HG03558 (cell line): ENCODE measurements at regions not wholly inside any gene's neighbourhood (a gene's known extent, or its start where the extent isn't known, plus 50 kb on each side); places are given as distances from the start of the nearest gene placed in this dataset.
"Not testable (repeated sequence)": the region's sequence is repeated elsewhere in the genome, so short reads cannot be mapped to it uniquely, and the experiment has no call there.

Source experiments
- ATAC-seq: cut with Tn5 transposase; IDR thresholded peaks from one replicate; pipeline ENCODE4 v1.9.1; 2021; ENCODE audit warnings: moderate number of reproducible peaks; ENCODE audit not compliant: unreplicated experiment; ENCODE audit errors: extremely low read depth

DNA sequence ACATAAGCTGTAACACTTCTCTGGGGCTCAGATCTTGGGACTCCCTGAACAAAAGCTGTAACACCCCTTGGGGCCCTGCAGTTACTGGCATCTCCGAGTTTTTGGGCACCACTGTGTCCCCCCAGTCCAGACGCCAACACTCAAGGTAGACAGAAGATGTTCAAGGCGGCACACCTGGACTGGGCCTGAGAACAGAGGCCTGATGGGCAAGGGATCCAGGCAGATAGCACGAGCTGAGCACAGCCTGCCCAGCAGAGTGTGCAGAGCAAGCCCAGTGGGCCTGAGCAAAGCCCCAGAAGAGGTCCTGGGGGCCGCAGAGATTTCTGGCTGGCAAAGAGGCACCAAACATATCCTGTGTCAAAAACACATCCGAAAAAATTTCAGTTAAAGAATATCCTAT lies 1163.3 kb upstream of the PRR20A start:
- ATAC-seq = no peak

DNA sequence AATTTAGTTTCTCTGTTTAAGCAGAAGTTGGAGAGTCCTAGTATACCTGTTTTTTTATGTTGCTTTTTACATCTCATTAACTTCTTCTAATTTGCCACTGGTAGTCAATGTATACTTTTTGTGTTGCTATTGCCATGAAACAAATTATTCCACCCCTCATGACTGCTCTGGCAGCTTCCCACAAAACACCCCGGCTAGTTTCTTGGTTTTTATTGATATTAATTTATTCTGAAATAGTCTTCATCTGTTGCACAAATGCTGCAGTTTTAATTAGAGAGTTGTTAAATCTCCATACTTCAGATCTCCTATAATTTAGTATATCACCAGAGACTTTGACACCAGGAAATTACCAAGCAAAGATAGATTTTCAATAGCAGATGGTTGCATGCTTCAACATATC lies 1159.3 kb upstream of the PRR20A start:
- ATAC-seq = no peak

GRCh38 chr13:55984026-55984425 lies 1156.7 kb upstream of the PRR20A start:
- ATAC-seq = not testable (repeated sequence)

DNA sequence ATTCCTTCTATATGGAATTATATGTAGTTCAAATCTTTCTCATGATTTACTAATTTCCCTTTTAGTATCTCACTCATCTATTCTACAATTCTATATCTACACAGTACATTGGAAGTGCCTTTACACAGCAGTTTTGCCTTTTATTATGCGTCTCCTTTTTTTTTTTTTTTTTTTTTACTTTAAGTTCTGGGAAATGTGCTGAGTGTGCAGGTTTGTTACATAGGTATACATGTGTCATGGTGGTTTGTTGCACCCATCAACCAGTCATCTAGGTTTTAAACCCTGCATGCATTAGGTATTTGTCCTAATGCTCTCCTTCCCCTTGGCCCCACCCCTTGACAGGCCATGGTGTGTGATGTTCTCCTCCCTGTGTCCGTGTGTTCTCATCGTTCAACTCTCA lies 1150.1 kb upstream of the PRR20A start:
- ATAC-seq = no peak

DNA sequence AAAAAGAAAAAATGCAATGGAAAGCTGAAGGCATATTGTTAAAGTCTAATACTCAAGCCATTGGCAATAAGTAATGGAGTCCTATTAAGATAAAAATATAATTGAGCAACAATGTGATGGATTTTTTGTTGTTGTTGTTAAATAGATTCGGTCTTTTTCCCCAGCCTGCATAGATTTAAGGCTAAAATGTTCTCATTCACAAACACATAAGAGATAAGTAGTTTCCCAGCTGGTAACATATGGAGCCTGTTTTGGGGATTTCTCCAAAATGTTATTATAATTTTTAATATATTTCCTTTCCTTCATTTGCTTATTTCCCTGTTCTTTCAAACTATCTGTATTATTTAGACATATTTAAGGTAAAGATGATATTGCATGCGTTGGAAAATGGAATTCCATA lies 1149.1 kb upstream of the PRR20A start:
- ATAC-seq = no peak

GRCh38 chr13:55992145-55992544 lies 1148.6 kb upstream of the PRR20A start:
- ATAC-seq = no peak

GRCh38 chr13:55999709-56000108 lies 1141.0 kb upstream of the PRR20A start:
- ATAC-seq = no peak

DNA sequence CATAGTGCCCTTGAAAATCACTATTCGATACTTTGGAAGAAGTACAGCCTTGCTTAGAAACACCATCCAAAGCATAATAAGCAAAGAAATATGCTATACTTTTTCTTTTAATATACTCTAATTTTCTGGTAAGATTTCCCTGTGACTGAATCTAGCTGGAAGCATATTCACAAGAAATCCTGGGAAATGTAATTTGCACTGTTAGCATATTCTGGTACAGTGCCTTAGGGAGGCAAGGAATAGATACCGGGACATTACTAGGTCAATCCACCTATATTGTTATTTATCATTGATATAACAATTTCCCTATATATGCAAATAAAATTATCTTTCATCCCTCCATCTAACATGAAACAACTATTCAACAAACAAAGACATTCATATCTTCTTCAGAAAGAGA lies 1131.3 kb upstream of the PRR20A start:
- no peak for ATAC-seq

- ATAC-seq = no peak
These were observed 1128.1 kb upstream of the PRR20A start for GRCh38 chr13:56012644-56013043.

DNA sequence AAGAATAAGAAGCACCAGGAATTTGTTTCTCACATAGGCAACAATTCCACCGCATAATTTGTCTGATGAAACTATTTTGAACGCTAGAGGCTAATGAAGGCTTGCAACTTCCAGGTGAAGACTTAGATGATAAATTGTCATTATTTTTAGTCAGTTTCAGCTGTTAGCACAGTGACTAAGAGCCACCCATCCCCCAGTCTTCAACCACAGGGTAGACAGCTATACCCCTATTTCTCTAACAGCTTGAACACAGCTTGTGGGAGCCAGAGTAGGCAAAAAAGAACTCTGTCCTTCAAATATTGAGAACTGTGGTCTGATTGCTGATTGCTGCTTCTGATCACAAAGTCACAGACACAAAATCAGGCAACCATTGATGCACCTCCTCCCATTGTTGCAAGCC lies 1124.8 kb upstream of the PRR20A start:
- no peak for ATAC-seq

GRCh38 chr13:56019606-56020005 lies 1121.1 kb upstream of the PRR20A start:
- no peak for ATAC-seq

DNA sequence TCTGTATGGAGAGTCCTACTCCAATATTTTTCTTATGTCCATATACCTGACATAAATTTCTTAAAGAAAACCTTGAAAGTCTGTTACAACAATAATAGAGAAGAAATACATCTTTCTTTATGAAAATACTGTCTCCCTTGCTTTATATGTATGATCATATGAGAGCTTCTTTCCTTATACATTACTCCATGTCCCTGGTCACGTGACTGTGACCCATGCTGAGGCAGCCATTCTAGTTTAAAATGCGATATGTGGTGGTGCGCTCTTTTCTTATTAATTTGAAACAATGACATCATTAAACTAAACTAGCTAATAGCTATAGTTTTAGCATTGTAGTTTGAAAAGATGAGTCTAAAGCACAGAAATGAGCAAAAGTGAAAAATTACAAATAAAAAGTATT lies 1120.3 kb upstream of the PRR20A start:
- ATAC-seq = no peak

DNA sequence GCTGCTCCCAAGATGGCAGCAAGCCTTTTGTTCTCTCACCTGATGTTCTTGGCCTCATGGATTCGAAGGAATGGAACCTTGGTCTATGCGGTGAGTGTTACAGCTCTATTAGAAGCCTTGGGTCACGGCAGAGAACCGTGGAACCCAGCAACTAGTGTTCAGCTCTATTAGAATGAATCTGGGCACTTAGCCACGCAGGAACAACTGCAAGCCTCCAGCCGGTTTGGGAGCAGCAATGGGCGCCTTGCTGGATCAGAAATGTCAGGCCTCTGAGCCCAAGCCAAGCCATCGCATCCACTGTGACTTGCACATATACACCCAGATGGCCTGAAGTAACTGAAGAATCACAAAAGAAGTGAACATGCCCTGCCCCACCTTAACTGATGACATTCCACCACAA lies 1100.7 kb upstream of the PRR20A start:
- ATAC-seq = no peak

GRCh38 chr13:56066321-56066720 lies 1074.4 kb upstream of the PRR20A start:
- ATAC-seq = no peak

GRCh38 chr13:56102641-56103040 lies 1038.1 kb upstream of the PRR20A start:
- no peak for ATAC-seq

DNA sequence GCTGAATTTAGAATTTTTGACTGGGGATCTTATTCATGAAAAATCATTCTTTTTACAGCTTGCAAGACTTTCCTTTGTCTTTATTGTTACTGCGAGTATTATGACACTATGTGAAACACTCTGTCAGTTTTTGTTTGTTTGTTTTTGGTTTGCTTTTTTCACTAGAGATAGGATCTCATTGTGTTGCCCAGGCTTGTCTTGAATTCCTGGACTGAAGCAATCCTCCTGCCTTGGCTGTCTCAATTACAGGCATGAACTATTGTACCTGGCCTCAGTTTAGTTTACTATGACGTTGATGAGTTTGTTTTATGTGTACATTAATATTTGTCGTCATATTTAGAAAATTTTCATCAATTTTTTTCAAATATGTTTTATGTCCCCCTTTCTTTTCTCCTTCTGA lies 1030.0 kb upstream of the PRR20A start:
- ATAC-seq = no peak

DNA sequence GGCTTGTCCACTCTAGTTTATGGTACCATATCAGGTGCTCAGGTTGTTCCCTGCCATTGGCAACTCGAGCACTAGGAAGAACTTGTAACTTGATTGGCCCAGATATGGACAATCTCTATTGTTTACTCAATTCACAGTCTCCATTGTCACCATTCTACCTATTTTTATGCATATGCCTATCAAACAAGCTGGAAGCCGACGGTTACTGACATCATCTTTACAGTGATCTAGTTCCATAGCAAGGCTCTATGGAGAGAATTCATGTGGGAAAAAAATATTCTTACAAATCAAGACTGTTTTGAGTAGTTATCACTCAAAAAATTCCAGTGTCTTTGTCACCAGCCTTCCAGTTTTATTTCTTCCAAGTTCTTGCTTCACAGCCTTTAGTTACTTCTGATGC lies 1006.2 kb upstream of the PRR20A start:
- ATAC-seq = no peak

DNA sequence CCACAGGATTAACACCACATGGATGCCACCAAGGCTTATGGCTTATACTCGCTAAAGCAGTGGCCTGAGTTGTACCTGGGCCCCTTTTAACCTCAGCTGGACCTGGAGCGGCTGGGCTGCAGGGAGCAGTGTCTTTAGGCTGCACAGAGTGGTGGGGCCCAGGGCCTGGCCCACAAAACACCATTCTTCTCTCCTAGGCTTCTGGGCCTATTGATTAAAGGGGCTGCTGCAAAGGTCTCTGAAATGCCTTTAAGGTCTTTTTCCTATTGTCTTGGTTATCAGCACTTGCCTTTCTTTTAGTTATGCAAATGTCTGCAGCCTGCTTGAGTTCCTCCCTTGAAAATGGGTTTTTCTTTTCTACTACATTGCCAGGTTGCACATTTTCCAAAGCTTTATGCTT lies 973.9 kb upstream of the PRR20A start:
- no peak for ATAC-seq

DNA sequence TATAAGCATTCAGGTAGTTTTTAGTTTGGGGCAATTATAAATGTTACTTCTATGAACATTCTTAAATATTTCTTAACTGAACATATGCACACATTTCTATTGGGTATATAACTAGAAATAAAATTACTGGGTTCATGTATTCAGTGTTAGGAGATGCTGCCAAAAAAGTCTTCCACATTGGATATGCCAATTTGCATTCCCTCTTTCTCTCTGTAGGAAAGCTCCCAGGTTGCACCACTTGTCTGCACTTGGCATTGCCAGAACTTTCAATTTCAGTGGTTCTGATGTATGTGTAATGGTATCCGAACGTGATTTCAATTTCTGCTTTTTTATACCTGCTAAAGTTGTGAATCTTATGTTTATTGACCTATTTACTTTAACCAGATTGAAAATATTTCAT lies 972.1 kb upstream of the PRR20A start:
- no peak for ATAC-seq

- no peak for ATAC-seq
These were observed 967.4 kb upstream of the PRR20A start for GRCh38 chr13:56173346-56173745.

DNA sequence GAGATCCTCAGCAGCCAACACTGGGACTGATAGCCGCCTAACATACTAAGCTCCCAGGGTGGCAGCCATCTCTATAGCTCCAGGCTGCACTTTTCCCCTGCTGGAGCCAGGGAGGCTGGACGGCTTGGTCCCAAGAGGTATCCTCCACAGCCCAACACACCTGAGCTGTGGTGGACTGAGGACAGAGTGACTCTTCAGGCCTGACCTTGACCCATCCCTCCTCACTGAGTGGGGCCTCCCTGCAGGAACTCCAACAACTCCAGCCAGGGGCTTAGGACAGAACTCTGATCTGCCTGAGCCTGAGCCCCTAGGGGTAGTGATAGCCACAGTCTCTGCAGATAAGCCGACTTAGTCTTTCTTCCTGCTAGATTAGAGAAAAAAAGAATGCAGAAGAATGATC lies 958.1 kb upstream of the PRR20A start:
- no peak for ATAC-seq

DNA sequence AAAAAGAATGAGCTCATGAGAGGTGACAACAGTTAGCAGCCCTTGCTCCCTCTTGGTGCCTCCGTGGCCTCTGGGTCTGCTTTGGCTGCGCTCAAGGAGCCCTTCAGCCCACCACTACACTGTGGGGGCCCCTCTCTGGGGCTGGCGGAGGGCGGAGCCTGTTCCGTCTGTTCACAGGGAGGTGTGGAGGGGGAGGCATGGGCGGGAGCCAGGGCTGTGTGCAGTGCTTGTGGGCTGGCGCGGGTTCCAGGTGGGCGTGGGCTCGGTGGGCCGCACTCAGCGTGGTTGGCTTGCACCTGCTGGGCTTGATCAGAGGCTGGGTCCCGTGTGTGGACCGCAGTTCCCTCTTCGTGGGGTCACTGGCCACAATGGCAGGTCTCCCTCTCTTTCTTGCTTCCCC lies 953.4 kb upstream of the PRR20A start:
- ATAC-seq = no peak

DNA sequence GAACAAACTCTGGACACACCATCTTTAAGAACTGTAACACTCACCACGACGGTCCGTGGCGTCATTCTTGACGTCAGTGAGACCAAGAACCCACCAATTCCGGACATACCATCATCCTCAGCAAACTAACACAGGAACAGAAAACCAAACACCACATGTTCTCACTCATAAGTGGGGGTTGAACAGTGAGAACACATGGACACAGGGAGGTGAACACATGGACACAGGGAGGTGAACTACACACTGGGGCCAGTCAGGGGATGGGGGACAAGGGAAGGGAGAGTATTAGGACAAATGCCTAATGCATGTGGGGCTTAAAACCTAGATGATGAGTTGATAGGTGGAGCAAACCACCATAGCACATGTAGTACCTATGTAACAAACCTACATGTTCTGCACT lies 952.1 kb upstream of the PRR20A start:
- ATAC-seq = not testable (repeated sequence)
